AG04450 (cell line): ENCODE measurements at regions not wholly inside any gene's neighbourhood (a gene's known extent, or its start where the extent isn't known, plus 50 kb on each side); places are given as distances from the start of the nearest gene placed in this dataset.

Experiments used
- CTCF ChIA-PET: fragments of 300-600, 350-600 bp; formaldehyde crosslinking; extraction: SDS; loops from one replicate; lab custom pipeline; 2022; ENCODE audit warnings: antibody characterized with exemption, inconsistent platforms; lab: Charles Lee
- POLR2A ChIA-PET: fragments of 350-600 bp; formaldehyde crosslinking; extraction: SDS; loops from one replicate; lab custom pipeline; 2021; ENCODE audit warnings: antibody characterized with exemption, inconsistent platforms; lab: Yijun Ruan, JAX
- DNase-seq: peaks from one replicate; pipeline ENCODE4 v3.0.0-alpha.2; 2011; ENCODE audit warnings: low read depth, low spot score
- H3K27ac ChIP-seq: one replicate; pipeline ENCODE4 v1.5.1; 2012; ENCODE audit warnings: low read depth, low read length, control low read depth
- H3K27me3 ChIP-seq: one replicate; pipeline ENCODE4 v1.6.0; 2012; ENCODE audit warnings: low read length; ENCODE audit not compliant: control insufficient read depth, insufficient read depth
- H3K4me3 ChIP-seq: 2 replicates; pipeline ENCODE4 v1.5.1; 2011; ENCODE audit warnings: mild to moderate bottlenecking, low read depth, low read length, control low read depth
- H3K9me3 ChIP-seq: 2 replicates; pipeline ENCODE4 v1.5.1; 2012; ENCODE audit warnings: low read length; ENCODE audit not compliant: control insufficient read depth, insufficient read depth
- CTCF ChIP-seq: IDR thresholded peaks from 2 replicates; pipeline ENCODE4 v1.5.1; 2011; ENCODE audit warnings: low read depth, low read length, control low read depth, inconsistent platforms

GRCh38 chr10:84789026-84789425 is 460.6 kb downstream of the CCSER2 start:
- no peak for DNase-seq
- ChIA-PET CTCF (no interaction called here), POLR2A (no interaction called here)
- Histone ChIP-seq H3K27me3 (no peaks in the 10 kb centered on the region), H3K9me3 (peaks cover 10% of the 10 kb centered on the region), H3K27ac (no peak overlapping the region), H3K4me3 (no peak overlapping the region)
- TF ChIP-seq CTCF: no peak

- DNase-seq: no peak
Measured at GRCh38 chr10:84798312-84798711, 469.9 kb downstream of the CCSER2 start.

GRCh38 chr10:84801156-84801555 is 472.8 kb downstream of the CCSER2 start:
- Histone ChIP-seq H3K9me3 (peaks cover 2% of the 10 kb centered on the region; the same call in 1 of the 2 replicates), H3K27me3 (no peaks in the 10 kb centered on the region), H3K4me3 (no peak overlapping the region), H3K27ac (no peak overlapping the region)
- TF ChIP-seq CTCF: no peak
- ChIA-PET CTCF (interaction anchor here (0.6 kb wide), 1 partner anchor 161 kb away, joined by 8 read pairs; no protein-coding TSS in a partner anchor), POLR2A (no interaction called here)
- DNase-seq: no peak

More at GRCh38 chr10:84798312-84798711, 469.9 kb downstream of the CCSER2 start:
- no peaks in the 10 kb centered on the region for H3K27me3 ChIP-seq
- ChIA-PET CTCF (no interaction called here), POLR2A (no interaction called here)
- peaks cover 2% of the 10 kb centered on the region; the same call in 1 of the 2 replicates for H3K9me3 ChIP-seq
- no peak overlapping the region for H3K27ac ChIP-seq
- no peak for TF ChIP-seq CTCF
- H3K4me3 ChIP-seq: no peak overlapping the region

GRCh38 chr10:84801916-84802315 is 473.5 kb downstream of the CCSER2 start:
- no peak for DNase-seq
- POLR2A ChIA-PET: no interaction called here

GRCh38 chr10:84805149-84805548 is 476.8 kb downstream of the CCSER2 start:
- Histone ChIP-seq H3K9me3 (no peaks in the 10 kb centered on the region; the same call in 1 of the 2 replicates), H3K27me3 (no peaks in the 10 kb centered on the region), H3K27ac (no peak overlapping the region), H3K4me3 (no peak overlapping the region)
- no peak for DNase-seq
- no peak for TF ChIP-seq CTCF
- CTCF ChIA-PET: no interaction called here
- POLR2A ChIA-PET: no interaction called here

More at GRCh38 chr10:84801916-84802315, 473.5 kb downstream of the CCSER2 start:
- H3K4me3 ChIP-seq: no peak overlapping the region
- TF ChIP-seq CTCF: no peak
- H3K27me3 ChIP-seq: no peaks in the 10 kb centered on the region
- peaks cover 2% of the 10 kb centered on the region; the same call in 1 of the 2 replicates for H3K9me3 ChIP-seq
- CTCF ChIA-PET: no interaction called here
- no peak overlapping the region for H3K27ac ChIP-seq
